Upper lobe of left lung (tissue), 6 donors: ENCODE measurements at regions not wholly inside any gene's neighbourhood (a gene's known extent, or its start where the extent isn't known, plus 50 kb on each side); places are given as distances from the start of the nearest gene placed in this dataset.

ENCODE experiments used
- ATAC-seq, 2 donors: fragments of 200-7000 bp; cut with Tn5 transposase; one replicate each; pipeline ENCODE4 v1.9.1; 2022; ENCODE audit warnings: mild to moderate bottlenecking in 2 of 2, moderate library complexity in 2 of 2; ENCODE audit not compliant: low FRiP score in 2 of 2
- DNase-seq, 2 donors: peaks; one replicate each; pipeline ENCODE4 v3.0.0-alpha.2; 2019 to 2020
- H3K27ac ChIP-seq, 4 donors: fragments of 200-600 bp; sonication (generic); one replicate each; pipeline ENCODE4 v1.5.1; 2016 to 2019
- H3K27me3 ChIP-seq, 4 donors: fragments of 200-600 bp; sonication (generic); one replicate each; pipeline ENCODE4 v1.5.1; 2017 to 2019
- H3K36me3 ChIP-seq, 4 donors: fragments of 200-600 bp; sonication (generic); one replicate each; pipeline ENCODE4 v1.5.1; 2016 to 2019
- H3K4me1 ChIP-seq, 4 donors: fragments of 200-600 bp; sonication (generic); one replicate each; pipeline ENCODE4 v1.5.1; 2018 to 2019
- H3K4me3 ChIP-seq, 4 donors: fragments of 200-600 bp; sonication (generic); one replicate each; pipeline ENCODE4 v1.5.1; 2017 to 2019; ENCODE audit warnings: mild to moderate bottlenecking in 2 of 4, moderate library complexity in 1 of 4
- H3K9me3 ChIP-seq, 4 donors: fragments of 200-600 bp; sonication (generic); one replicate each; pipeline ENCODE4 v1.5.1; 2018 to 2019
- EP300 ChIP-seq, 4 donors: sonication (generic); formaldehyde crosslinking; IDR thresholded peaks; one replicate each; pipeline ENCODE4 v1.5.1; 2017; ENCODE audit warnings: antibody characterized with exemption in 4 of 4, control low read depth in 2 of 4
- POLR2A ChIP-seq, 4 donors: fragments of 450-650 bp; IDR thresholded peaks; one replicate each; pipeline ENCODE4 v1.5.1; 2016 to 2017; ENCODE audit warnings: antibody characterized with exemption in 4 of 4, mild to moderate bottlenecking in 2 of 4
- POLR2AphosphoS5 ChIP-seq, 2 donors: sonication (generic); formaldehyde crosslinking; IDR thresholded peaks; one replicate each; pipeline ENCODE4 v1.5.1; 2017; ENCODE audit warnings: antibody characterized with exemption in 2 of 2
- WGBS, 2 donors: methylation state at CpG; one replicate each; pipeline ENCODE4 v1.1.5; 2017 to 2018; 5-methylcytosine and 5-hydroxymethylcytosine counted together
- TF ChIP-seq, protein P1 (sequence below), 6 experiments: fragments of 450-650 bp in 4 of 6; fragments of 200-600 bp in 2 of 6; sonication (generic) in 2 of 6; IDR thresholded peaks; one replicate each; pipeline ENCODE4 v1.5.1; 2016 to 2019; ENCODE audit warnings: antibody characterized with exemption in 6 of 6
- donor health status: DM: no; HTN: no; CAD: no; lungs with moderate emphysema.
- donor health status: DM: no; HTN: yes; CAD: no; lungs with severe emphysema.

GRCh38 chr9:31697956-31698355 is 686.5 kb upstream of the ACO1 start:
- WGBS, 2 donors: 86 to 90% methylated on average over 2 of the region's 2 CpGs
- Histone ChIP-seq H3K4me3 (no peak overlapping the region), H3K4me1 (no peaks in the 10 kb centered on the region), H3K9me3 (no peaks in the 10 kb centered on the region), H3K27me3 (no peaks in the 10 kb centered on the region), H3K27ac (no peak overlapping the region), H3K36me3 (no peaks in the 10 kb centered on the region)
- TF ChIP-seq POLR2AphosphoS5 (IDR thresholded peaks at IDR 0.05): no peak
- TF ChIP-seq POLR2A (IDR thresholded peaks at IDR 0.05): no peak
- no peak for TF ChIP-seq EP300 (IDR thresholded peaks at IDR 0.05)
- TF ChIP-seq, protein P1, sequence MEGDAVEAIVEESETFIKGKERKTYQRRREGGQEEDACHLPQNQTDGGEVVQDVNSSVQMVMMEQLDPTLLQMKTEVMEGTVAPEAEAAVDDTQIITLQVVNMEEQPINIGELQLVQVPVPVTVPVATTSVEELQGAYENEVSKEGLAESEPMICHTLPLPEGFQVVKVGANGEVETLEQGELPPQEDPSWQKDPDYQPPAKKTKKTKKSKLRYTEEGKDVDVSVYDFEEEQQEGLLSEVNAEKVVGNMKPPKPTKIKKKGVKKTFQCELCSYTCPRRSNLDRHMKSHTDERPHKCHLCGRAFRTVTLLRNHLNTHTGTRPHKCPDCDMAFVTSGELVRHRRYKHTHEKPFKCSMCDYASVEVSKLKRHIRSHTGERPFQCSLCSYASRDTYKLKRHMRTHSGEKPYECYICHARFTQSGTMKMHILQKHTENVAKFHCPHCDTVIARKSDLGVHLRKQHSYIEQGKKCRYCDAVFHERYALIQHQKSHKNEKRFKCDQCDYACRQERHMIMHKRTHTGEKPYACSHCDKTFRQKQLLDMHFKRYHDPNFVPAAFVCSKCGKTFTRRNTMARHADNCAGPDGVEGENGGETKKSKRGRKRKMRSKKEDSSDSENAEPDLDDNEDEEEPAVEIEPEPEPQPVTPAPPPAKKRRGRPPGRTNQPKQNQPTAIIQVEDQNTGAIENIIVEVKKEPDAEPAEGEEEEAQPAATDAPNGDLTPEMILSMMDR (IDR thresholded peaks at IDR 0.05): no peak
- DNase-seq (no peak), ATAC-seq (no peak)

- no peak overlapping the region for H3K27ac ChIP-seq
- ATAC-seq: no peak
- no peaks in the 10 kb centered on the region for H3K9me3 ChIP-seq
- TF ChIP-seq, protein P1 (IDR thresholded peaks at IDR 0.05): no peak
- TF ChIP-seq EP300 (IDR thresholded peaks at IDR 0.05) (no peak), POLR2A (IDR thresholded peaks at IDR 0.05) (no peak), POLR2AphosphoS5 (IDR thresholded peaks at IDR 0.05) (no peak)
- no peaks in the 10 kb centered on the region for H3K4me1 ChIP-seq
- no peaks in the 10 kb centered on the region for H3K36me3 ChIP-seq
- DNase-seq: no peak
- no peaks in the 10 kb centered on the region for H3K27me3 ChIP-seq
- H3K4me3 ChIP-seq: no peak overlapping the region
These were observed 684.6 kb upstream of the ACO1 start for GRCh38 chr9:31699836-31700235.

GRCh38 chr9:31700252-31701045 is 684.0 kb upstream of the ACO1 start:
- Histone ChIP-seq H3K27me3 (no peaks in the 10 kb centered on the region), H3K4me1 (no peaks in the 10 kb centered on the region), H3K27ac (no peak overlapping the region), H3K36me3 (no peaks in the 10 kb centered on the region), H3K9me3 (no peaks in the 10 kb centered on the region), H3K4me3 (no peak overlapping the region)
- WGBS, 2 donors: 73 to 77% methylated on average over 3 of the region's 3 CpGs
- DNase-seq: no peak
- TF ChIP-seq EP300 (IDR thresholded peaks at IDR 0.05): no peak
- TF ChIP-seq, protein P1 (IDR thresholded peaks at IDR 0.05): no peak
- ATAC-seq: no peak

DNA sequence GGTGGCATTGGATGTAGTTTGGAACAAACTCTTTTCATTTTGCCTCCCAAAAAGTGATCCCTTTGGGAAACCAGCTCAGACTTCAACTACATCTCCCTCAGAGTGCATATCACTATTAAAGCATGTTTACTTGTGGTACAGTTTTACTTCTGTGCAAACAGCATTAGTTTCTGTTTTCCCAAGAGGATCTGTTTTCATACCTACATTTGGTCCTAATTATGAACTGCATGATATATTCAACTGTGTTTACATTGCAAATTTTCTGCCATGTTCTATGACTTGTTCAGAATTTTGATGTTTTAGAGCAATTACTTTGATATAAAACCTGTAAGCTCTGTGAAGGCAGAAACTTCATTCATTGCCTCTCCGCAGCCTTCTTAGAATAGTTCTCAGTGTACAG is 681.5 kb upstream of the ACO1 start:
- H3K4me3 ChIP-seq: no peak overlapping the region
- H3K27ac ChIP-seq: no peak overlapping the region
- TF ChIP-seq EP300 (IDR thresholded peaks at IDR 0.05) (no peak), POLR2AphosphoS5 (IDR thresholded peaks at IDR 0.05) (no peak), POLR2A (IDR thresholded peaks at IDR 0.05) (no peak)
- TF ChIP-seq, protein P1 (IDR thresholded peaks at IDR 0.05): no peak
- ATAC-seq (no peak), DNase-seq (no peak)
- 94 to 97% methylated on average over 1 of the region's 1 CpG for WGBS, 2 donors
- no peaks in the 10 kb centered on the region for H3K4me1 ChIP-seq
- no peaks in the 10 kb centered on the region for H3K9me3 ChIP-seq
- H3K36me3 ChIP-seq: no peaks in the 10 kb centered on the region
- H3K27me3 ChIP-seq: no peaks in the 10 kb centered on the region

- Histone ChIP-seq H3K27ac (no peak overlapping the region), H3K36me3 (no peaks in the 10 kb centered on the region), H3K4me3 (no peak overlapping the region), H3K27me3 (no peaks in the 10 kb centered on the region), H3K4me1 (no peaks in the 10 kb centered on the region), H3K9me3 (no peaks in the 10 kb centered on the region)
- DNase-seq (no peak), ATAC-seq (no peak)
- 44 to 50% methylated on average over 4 of the region's 4 CpGs for WGBS, 2 donors
- TF ChIP-seq, protein P1 (IDR thresholded peaks at IDR 0.05): no peak
- TF ChIP-seq POLR2AphosphoS5 (IDR thresholded peaks at IDR 0.05) (no peak), POLR2A (IDR thresholded peaks at IDR 0.05) (no peak), EP300 (IDR thresholded peaks at IDR 0.05) (no peak)
These were observed 669.2 kb upstream of the ACO1 start for GRCh38 chr9:31715250-31715649.
